HG03565 (cell line): ENCODE measurements at regions not wholly inside any gene's neighbourhood (a gene's known extent, or its start where the extent isn't known, plus 50 kb on each side); places are given as distances from the start of the nearest gene placed in this dataset.

Source experiments
- ATAC-seq: cut with Tn5 transposase; IDR thresholded peaks from one replicate; pipeline ENCODE4 v1.9.1; 2021; ENCODE audit warnings: mild to moderate bottlenecking, moderate library complexity; ENCODE audit not compliant: unreplicated experiment

DNA sequence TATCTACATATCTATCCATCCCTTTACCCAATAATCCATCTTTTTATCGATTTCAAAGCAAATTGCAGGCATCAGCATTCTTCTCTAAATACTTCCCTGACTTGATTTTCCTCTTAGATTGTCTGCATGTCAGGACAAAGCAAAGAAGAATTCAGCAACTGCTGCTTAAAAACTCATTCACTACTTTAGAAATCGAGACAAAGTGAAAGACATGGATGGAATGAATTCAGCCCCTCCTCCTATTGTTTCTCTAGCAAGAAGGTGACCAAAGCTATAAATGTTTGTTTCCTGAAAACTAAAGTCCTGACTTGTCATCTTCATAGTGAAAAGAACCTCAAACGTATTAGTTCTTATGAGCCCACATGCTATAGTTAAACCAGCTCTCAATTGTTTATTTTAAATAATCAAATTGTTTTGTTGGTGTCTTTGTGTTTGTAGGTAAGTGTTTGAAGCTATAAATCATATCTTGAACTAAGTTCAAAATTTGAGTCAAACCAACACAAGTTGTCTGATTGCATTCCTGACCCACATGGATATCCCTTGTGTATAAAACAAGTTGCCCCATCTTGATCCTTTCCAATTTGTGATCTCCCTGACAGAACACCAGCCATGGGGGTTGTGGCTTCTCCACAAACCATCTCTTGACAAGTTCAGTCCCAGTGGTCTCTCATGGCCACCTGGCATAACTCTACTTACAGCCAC is 58.6 kb upstream of the ARHGAP5 start:
- no peak for ATAC-seq

DNA sequence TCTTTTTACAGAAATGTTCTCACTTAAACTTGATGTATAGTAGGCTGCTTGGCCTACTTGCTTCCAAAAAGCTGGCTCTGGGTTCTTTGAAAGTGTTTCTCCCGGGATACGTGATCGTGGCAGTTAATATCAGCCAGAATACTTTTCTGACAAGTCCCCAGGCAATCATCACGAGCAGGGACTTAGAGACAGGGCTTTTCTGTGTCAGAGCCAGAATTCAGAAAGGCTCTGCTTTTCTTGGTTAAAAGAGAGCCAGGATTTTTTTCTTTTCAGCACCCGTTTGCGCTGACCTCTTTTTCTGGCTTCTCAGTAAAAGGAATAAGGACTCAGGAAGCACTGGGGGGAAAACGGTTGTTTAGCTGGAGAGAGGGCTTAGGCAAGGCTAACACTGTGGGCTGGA is 57.8 kb upstream of the ARHGAP5 start:
- ATAC-seq = no peak

DNA sequence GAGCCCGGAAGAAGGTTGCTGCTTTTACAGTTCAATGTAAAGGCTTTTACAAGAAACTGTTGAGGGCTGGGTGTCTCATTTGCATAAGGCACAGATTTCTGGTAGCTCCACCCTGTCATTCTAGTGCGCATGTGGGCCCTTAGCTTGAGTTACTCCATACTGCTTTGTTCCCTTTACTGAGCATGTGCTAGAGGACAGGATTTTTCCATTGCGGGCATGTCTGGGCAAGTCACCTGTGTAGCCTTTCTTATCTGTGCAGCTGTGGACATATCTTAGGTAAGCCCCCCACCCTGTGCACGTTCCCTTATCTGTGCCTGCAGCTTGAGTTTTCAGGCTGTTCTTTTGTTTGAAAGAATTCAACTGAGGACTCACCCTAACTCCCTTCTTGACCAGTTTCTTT is 56.2 kb upstream of the ARHGAP5 start:
- ATAC-seq = no peak

DNA sequence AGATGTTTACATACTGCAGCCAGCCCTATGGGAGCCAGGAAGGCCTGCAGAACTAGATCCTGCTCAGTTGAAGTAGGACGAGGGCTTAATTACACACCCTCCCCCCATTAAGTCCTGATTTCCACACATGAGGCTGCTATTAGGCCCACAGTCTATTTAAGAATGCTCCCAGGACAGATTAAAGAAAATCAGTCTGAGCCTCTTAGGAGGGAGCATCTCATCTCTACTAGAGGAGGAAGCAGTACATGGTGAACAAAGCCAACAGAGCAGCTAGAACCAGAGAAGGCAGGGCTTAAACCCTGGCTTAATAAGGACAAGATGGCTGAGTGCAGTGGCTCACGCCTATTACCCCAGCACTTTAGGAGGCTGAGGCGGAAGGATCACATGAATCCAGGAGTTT is 55.8 kb upstream of the ARHGAP5 start:
- no peak for ATAC-seq

DNA sequence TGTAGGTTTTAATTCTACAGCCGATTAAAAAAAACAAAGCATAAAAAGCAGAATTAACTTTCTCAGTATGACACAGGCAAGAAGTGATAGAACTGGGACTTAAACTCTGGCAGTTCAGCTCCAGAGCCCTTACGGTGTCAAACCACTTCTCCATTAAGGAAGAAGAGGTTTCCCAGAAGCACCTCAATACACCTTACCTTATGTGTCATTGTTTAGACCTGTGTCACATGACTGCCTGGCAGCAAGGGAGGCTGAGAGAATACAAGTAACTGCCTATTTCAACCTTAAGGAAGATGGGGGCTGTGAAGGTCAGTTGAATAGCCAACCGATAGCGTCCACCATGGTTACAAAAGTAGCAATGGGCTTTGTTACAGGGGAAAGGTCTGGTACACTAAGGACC is 54.6 kb upstream of the ARHGAP5 start:
- no peak for ATAC-seq

DNA sequence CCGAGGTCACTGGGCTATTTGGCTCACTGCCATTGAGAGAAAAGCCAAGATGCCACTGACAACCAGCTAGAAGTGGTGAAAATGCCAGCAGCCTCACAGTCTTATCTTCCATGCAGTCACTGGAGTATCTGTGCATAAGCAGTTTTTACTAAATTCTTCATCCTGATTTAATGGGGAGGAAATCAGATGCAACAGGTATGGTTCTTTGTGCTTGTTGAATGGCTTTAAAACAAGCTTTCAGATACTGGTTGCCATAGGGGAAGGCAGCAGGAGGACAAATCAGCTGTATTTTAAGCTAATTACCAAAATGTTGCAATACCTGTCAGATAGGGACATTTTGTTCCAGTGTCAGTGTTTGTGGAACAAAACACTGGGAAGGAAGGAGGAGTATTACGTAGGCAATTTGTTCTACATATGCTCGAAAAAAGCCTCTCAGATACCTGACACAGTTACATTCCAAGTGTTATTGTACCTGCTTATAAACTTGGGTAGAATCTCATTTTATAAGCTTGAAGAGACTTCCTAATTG is 54.1 kb upstream of the ARHGAP5 start:
- ATAC-seq = no peak

DNA sequence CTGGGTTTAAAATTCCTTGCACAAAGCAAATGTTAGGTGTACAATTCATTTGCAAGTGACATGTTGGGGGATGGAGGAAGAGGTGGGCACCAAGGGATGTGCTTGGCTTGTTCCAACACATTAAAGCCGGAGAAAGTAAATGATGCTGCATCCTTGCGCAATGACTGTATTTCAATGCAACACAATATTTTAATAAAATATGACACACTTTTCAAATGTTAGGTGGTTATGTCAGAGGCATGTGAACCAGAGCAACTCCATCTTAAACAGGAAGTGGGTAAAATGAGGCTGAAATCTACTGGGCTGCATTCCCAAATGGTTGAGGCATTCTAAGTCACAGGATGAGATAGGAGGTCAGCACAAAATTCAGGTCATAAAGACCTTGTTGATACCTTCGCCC is 53.6 kb upstream of the ARHGAP5 start:
- no peak for ATAC-seq

DNA sequence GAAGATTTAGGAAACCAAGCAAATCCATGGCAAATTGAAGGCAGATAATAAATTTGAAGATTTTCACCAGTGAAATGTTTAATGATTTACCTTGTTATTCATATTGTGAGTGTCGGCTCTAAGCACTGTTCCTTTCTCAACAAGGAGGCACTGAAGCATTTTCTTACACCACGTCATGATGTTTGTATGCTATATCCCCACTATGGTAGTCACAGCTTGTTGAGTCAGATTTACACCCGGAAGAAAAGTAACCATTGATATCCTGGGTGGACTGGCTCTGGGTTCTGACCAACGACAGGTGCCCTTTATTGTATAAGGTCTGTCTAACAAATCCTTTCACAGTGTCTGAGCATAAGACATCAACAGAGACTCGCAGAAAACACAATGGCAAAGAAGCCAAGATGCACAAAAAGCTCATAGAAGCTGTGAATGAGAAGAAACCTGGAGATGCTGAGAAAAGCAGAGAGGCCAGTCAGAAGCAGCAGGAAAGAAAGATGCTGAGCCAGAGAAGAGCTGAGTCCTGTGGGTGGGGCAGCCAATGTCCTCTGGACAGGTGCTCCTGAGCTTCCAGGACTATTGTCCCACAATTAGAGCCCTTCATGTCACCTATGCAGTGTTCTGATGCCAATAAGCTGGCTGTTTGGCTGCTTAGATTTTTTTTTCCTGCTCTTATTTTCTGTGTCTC is 49.7 kb upstream of the ARHGAP5 start:
- no peak for ATAC-seq
